Skeletal muscle cell (primary cell): ENCODE measurements at regions not wholly inside any gene's neighbourhood (a gene's known extent, or its start where the extent isn't known, plus 50 kb on each side); places are given as distances from the start of the nearest gene placed in this dataset.
"Not testable (repeated sequence)": the region's sequence is repeated elsewhere in the genome, so short reads cannot be mapped to it uniquely, and the experiment has no call there.

Source experiments
- DNase-seq: peaks from one replicate; pipeline ENCODE4 v3.0.0-alpha.2; 2010; ENCODE audit warnings: low read depth
- H3K4me3 ChIP-seq: 2 replicates; pipeline ENCODE4 v1.5.1; 2011; ENCODE audit warnings: low read depth, mild to moderate bottlenecking, control low read depth, low read length, moderate library complexity

DNA sequence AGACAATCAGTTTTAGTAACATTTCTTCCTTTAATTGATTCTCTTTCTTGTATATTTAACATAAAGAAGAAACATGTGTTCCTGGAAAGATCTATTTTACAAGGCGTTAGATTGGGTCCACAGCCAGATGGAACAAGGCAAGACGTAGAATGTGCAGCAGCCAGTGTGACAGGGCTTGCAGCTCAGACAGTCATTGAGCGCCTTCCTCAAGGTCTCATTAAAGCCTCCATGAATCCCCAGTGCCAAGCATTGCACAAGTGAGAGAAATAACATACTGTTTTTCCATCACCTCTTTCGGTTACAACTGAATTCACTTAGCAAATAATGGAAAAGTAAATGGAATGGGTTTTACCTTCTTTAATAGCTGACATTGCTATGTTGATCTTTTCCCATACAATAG lies 292.5 kb downstream of the USP46 start:
- H3K4me3 ChIP-seq, result no peak overlapping the region
- no peak for DNase-seq

DNA sequence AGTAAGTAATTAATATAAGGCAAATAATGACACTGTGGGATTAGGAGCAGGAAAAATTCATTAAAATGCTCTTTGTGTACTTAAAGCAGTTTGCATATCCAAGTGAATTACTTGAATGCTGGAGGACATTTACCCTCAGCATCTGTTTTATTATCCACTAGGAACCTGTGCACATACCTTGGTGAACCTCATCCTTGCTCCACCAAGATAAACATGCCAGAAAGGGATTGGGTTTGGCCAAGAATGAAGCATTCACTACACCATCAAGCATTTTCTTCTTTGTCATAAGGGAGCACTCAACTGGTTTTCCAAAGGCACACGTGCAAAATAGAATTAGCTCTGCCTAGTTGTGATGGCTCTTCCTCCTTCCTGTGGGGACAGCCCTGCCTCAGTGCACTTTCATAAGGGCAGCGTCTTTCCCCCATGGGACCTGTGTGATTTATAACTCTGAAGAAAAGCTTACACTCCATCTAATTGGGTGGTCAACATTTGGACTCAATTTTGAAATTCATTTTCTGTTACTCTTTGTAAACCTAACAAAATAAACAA lies 291.7 kb downstream of the USP46 start:
- DNase-seq, result no peak
- no peak overlapping the region for H3K4me3 ChIP-seq

DNA sequence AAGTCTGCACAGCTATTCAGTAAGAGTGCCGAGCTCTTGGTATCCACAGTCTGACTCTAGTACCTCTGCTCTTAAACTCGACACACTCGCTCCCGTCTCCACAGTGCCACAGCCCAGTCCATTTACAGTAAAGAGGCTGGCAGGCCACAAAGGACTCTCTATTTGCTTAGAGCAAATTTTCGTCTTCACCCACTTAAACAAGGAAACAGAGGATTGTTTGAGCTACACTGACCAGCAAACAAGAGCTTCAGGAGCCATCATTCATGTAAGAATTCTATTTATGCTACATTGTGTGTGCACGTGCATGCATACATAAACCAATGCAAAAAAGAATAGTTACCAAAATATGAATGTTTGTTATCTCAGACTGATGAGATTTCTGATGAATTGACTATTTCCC lies 290.2 kb downstream of the USP46 start:
- no peak overlapping the region for H3K4me3 ChIP-seq
- no peak for DNase-seq

DNA sequence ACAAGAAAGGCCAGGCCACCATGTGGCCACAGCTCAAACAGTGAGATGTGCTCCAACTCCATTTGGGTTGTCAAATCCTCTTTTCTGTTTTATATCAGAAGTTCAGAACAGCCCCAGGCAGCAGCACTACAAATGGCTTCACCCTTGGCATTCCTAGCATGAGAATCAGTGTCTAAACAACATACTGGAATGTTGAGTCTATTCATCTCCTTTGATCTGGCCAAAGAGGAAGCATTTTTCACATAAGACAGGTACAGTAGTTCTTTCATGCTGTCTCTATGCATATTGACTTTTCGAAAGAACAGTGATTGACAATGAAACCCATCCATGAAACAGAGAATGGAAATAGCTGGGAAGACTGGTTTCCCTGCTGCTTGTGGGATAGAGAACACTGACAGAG lies 289.5 kb downstream of the USP46 start:
- H3K4me3 ChIP-seq, result no peak overlapping the region
- DNase-seq, result no peak

DNA sequence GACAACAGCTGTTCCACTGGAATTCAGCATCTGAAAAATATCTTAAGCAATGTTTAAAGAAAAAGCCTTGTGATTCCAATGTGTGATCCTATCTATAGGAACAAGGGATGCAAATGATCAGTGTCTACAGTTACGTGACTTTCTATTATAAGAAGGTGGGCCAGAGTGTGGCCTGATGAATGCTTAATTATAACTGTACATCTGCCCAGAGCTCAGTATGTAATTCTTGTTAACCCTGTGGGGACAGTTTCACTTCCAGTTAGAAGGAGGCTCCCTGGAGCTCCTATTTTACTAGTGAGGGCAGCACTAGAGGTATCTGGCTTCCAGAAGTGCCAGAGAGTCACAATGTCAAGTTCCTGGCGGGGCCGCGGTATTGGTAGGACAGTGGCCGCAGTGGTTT lies 288.5 kb downstream of the USP46 start:
- DNase-seq, result no peak
- no peak overlapping the region for H3K4me3 ChIP-seq

DNA sequence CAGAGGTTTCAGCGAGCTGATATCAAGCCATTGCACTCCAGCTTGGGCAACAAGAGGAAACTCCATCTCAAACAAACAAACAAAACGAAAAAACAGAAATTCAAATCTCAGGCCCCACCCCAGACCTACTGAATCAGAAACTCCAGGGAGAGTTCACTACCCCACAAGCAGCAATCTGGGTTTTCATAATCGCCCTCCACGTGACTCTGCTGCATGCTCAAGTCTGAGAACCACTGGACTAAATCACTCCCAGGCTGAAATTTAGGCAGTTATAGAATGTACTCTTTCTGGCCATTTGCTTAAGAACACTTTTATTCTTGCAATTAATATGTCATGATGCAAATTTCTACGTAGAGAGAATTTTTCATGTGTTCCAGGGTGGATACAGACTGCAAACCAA lies 287.3 kb downstream of the USP46 start:
- DNase-seq, result no peak
- H3K4me3 ChIP-seq, result no peak overlapping the region

DNA sequence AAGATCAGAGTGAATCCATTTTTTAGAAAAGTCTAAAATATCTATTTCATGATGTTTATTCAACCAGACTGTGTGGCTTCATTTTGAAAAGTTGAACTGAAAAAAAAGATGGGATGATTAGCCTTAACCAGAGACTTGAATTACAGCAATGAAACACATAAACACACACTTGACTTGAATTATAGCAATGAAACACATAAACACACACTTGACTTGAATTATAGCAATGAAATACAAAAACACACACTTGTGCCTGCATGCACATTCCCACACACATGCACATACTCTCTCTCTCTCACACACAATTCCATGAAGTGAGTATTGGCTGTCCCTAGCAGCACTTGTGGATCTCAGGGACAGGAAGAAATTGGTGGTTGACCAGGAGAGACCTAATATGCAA lies 286.8 kb downstream of the USP46 start:
- DNase-seq, result no peak
- H3K4me3 ChIP-seq, result no peak overlapping the region

DNA sequence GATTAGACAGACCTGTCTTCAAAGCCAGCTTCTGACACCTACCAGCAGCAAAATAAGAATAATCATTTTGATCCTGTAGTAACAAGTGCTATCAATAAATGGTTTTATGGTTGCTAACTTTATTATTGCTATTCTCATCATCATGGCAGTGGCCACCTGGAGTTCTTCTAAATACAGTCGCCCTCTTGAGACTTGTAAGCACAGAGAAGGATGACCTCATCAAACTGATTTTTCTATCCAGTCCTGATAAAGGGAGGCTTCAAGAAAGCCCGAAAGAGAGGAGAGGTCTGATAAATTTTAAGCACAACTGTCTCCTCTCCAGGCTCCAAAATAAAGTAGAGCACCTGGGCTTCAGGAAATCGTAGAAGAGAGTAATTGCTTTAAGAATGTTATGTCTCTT lies 286.4 kb downstream of the USP46 start:
- H3K4me3 ChIP-seq, result no peak overlapping the region
- no peak for DNase-seq

DNA sequence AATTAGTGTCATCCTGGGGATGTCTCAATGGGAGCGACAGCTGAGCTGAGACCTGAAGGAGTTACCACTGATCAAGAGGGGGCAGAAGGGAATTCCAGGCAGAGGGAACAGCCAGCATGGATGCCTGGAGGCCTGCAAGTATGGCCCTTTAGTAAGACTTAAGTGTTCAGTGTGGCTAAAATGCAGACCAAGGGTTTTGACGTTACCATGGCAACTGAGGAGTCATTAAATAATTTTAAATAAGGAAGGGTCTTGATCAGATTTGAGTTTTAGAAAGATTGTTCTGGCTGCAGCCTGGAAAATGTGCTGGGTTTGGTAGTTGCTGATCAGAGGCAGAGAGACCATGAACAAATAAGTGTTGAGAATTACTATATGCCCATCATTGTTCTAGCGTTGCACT lies 285.5 kb downstream of the USP46 start:
- DNase-seq, result no peak
- no peak overlapping the region for H3K4me3 ChIP-seq

DNA sequence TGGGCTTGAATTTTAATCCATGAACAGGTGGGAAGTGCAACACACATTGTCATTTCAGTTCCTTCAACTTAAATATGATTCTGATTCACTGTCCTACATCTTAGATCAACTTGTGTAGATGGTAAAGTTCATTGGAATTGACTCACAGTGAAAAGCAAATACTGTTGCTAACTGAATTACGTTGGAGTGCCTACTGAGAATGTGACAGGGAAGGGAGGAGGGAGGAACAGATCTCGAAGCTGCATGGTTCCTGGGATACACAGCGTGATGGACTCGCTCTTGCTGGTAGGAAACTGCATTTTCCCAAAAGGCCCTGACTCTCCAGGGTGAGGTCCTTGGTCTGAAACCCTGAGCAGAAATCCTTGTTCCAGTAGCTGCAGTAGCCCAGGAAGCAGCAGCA lies 284.2 kb downstream of the USP46 start:
- H3K4me3 ChIP-seq, result no peak overlapping the region
- no peak for DNase-seq

DNA sequence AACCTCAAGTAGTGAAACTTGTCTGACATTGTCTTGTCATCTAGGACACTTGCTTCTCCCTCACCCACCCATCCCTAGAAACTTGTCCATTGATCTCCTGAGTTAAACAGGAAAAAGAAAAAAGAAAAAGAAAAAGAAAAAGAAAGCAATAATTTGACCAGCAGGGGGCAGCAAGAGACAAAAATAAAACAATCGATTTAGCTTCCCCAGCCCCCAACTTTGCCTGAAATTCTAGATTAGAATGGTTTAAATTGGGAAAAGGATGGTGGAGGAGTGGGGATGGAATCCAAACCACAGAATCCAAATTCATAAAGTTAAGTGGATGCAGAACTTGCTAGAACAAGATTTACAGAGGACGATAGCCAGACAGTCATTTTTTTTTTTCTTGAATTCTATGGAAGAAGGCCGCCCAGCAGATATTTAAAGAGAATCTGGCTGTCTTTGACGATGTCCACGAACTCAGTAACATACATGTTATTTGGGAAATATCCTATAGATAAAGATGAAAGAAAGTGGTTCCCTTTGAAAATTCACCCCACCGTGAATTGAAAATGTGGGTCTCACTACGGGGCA lies 282.9 kb downstream of the USP46 start:
- H3K4me3 ChIP-seq, result no peak overlapping the region
- DNase-seq, result peak; percentile 0

DNA sequence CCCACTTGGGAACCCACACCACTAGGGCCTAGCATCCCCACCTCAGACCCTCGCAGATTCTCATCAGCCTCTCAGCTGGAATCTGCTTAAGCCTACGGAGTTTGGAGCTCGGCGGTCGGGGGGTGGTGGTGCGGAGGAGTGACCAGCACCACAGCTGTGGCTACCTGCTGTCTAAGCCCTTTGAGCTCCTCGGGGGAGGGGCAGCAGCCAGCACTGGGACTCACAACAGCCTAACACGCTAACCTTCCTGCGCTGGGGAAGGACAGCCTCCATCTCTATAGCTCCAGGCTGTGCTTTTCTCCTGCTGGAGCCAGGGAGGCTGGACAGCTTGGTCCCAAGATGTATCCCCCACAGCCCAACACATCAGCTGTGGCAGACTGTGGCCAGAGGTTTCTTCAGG lies 281.5 kb downstream of the USP46 start:
- DNase-seq, result no peak
- no peak overlapping the region for H3K4me3 ChIP-seq

DNA sequence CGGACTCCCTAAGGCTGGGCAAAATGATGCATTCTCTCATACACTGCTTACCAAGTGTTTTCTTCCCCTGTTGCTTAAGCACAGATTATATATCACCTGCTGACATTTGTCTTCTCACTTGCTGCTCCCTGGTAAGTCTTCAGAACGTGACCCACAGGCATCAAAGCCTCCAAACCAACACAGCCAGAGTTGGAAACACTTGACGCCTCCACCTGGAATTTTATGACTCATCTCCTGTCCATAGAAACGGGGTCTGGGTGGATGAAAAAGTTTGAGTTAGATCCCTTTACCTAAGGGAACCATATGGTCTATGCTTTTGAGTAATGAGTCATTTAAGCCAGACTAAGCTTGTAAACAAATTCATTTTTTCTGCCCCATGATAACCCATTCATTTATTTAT lies 251.6 kb downstream of the USP46 start:
- H3K4me3 ChIP-seq, result no peak overlapping the region
- DNase-seq, result no peak

DNA sequence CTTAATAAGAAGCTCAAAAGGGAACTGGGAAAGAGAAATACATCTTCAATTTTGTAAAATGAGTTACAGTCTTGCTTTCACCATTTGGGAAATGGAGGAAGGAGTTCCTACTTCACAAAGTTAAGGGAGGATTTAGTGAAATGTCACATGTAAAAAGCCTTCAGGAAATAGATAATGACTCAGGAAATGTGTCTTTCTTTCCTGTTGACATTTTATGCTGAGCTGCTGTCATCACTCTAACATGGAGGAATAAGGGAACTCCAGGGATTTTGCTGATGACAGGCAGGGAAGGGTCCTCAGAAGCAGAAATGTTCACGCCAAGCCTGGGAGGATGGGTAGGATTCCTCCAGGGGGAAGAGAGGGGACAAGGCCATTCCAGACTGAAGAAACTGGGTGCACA lies 251.1 kb downstream of the USP46 start:
- H3K4me3 ChIP-seq, result no peak overlapping the region
- no peak for DNase-seq

DNA sequence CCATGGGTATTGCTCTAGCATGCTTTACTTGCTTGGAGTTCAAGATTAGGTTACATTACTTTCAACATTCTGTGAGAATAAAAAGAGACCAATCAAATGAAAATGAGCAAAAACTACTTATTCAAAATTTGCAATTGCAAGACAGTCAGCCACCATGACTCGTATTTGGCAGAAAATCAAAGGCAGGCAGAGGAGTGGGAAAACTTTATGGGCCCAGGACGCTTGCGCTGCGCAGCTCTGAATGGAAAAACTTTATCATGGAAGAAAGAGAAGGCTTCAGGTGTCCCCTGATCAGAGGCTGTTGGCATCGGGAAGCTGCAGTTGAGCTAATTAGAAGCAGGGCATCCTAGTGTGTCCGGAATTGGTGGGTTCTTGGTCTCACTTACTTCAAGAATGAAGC lies 250.6 kb downstream of the USP46 start:
- no peak for DNase-seq
- no peak overlapping the region for H3K4me3 ChIP-seq

DNA sequence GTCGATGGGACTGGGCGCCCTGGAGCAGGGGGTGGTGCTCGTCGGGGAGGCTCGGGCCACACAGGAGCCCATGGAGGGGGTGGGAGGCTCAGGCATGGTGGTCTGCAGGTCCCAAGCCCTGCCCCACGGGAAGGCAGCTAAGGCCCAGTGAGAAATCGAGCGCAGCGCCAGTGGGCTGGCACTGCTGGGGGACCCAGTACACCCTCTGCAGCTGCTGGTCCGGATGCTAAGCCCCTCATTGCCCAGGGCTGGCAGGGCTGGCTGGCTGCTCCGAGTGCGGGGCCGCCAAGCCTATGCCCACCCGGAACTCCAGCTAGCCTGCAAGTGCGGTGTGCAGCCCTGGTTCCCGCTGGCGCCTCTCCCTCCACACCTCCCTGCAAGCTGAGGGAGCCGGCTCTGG lies 249.3 kb downstream of the USP46 start:
- DNase-seq, H3K4me3 ChIP-seq: not testable (repeated sequence)

DNA sequence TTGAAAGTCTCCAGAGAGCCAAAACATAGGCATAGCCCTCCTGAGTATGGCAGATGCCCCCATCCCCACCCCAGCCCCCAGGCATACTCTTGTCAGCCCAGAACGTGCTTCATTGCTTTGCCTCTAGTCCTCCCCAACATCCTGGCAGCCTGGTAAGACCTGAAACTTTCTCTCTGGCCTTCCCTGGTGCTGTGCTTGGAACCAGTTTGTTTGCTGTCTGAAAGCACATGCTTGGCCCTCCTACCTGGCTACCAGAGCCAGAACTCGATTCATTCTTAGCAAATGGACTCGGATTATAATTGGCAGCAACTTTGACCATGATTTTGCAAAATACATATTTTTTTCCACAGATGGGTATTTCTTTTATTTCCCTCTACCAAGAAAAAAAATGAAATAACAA lies 248.1 kb downstream of the USP46 start:
- no peak for DNase-seq
- no peak overlapping the region for H3K4me3 ChIP-seq

DNA sequence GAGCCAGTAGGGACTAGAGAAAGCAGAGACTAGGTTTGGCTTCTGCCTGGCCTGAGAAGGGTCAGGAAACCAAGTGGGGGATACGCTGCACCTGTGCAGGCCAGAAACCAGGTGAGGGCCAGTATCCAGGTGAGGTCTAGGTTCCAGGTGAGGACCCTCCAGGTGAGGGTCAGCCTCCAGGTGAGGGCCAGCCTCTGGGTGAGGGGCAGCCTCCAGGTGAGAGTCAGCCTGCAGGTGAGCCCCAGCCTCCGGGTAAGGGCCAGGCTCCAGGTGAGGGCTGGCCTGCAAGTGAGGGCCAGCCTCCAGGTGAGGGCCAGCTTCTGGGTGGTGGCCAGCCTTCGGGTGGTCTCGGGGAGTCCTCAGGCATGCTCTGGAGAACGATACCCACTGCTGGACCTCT lies 238.8 kb downstream of the USP46 start:
- no peak for DNase-seq
- no peak overlapping the region for H3K4me3 ChIP-seq

DNA sequence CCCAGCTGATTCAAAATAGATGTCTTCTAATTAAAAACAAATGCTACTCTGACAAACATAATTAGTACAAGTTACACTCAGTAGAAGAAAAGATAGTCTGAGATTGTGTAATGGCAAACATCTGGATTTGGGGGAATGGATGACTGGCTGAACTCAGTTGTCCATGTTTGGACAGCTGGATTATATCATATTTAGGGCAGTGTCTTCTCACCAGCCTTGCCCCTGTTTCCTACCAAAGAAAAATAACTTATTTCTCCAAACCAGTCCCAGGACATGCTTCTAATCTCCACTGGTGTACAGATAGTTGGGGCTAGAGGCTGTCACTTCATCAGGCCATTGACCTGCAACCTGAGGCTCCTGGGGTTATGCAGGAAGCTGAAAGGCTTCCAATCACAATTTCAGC lies 237.3 kb downstream of the USP46 start:
- DNase-seq, result no peak
- H3K4me3 ChIP-seq, result no peak overlapping the region

DNA sequence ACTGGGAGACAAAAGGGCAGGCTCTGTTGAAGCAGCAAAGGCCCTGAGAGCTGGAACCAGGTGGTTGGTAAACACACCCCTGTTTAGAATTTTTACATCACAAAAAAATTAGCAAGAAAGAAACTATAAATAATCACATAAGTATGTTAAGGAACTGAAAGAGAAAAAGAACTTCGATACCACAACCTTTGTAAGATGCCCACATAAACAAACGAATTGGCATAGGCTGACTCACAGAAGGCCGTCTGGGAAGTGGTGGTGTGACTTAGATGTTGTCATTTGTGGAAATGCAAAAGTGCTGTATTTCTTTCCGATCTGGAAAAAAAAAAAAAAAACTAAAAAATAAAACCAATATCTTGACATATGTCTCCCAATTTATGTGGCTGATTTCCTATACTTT lies 235.1 kb downstream of the USP46 start:
- H3K4me3 ChIP-seq, result no peak overlapping the region
- DNase-seq, result no peak

DNA sequence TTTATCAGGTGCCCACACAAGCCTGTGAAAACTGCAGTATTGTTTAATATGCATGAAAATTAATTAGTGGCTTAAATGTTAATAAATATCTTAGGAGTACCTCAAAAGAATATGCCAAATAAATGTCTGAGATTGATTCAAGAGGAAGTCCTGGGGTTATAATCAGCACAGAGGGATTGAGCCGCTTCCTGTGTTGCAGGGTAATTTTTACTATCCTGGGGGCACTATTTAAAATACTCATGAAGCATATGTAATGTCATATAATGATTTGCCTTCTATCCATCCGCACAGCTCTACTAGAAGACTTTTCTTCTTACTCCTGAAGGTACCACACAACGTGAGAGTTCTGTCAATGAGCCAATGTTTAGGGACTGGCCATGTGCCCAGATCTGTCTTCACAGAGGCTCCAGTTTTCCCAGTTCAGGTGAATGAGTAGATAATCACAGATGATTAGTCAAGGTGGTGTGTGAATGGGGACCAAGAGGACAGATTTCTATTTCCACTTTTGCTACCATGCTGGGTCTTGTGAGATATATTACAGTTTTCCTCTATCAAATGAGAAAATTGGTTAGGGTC lies 233.3 kb downstream of the USP46 start:
- no peak for DNase-seq
- no peak overlapping the region for H3K4me3 ChIP-seq

DNA sequence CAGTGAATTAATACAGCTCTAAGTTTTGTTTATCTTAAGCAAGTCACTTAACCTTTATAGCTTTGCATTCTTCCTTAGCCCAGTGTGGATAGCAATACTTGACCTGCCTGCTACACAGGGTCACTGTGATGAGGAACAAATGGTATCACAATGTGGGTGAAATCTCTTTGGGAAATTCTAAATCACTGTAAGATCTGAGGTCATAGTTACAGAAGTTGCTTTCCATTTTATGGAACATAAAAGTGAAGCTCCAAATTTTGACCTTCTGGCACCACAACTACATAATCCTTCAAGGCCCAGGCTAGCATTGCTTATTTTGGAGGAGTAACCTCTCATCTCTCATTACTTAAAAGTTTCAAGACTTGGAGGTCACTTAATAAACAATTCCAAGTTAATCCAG lies 227.7 kb downstream of the USP46 start:
- no peak for DNase-seq
- no peak overlapping the region for H3K4me3 ChIP-seq
